GM23338 (cell line): ENCODE measurements at regions not wholly inside any gene's neighbourhood (a gene's known extent, or its start where the extent isn't known, plus 50 kb on each side); places are given as distances from the start of the nearest gene placed in this dataset.

ENCODE experiments used
- ATAC-seq: fragments of 200-7000 bp; cut with Tn5 transposase; 3 replicates; pipeline ENCODE4 v1.9.1; 2020
- DNase-seq: peaks from one replicate; pipeline ENCODE4 v3.0.0-alpha.2; 2015; ENCODE audit warnings: low spot score
- H2AFZ ChIP-seq: fragments of 200-600 bp; sonication (generic); 2 replicates; pipeline ENCODE4 v1.8.0; 2016; ENCODE audit warnings: antibody characterized with exemption, mild to moderate bottlenecking, moderate library complexity
- H3F3A ChIP-seq: fragments of 200-600 bp; sonication (generic); replicated peaks from 2 replicates; pipeline ENCODE4 v1.8.0; 2017; ENCODE audit warnings: antibody characterized with exemption, mixed run types, low read depth
- H3K27ac ChIP-seq: fragments of 200-600 bp; sonication (generic); 2 replicates; pipeline ENCODE4 v1.6.1; 2016; ENCODE audit warnings: low read depth
- H3K27me3 ChIP-seq: fragments of 200-600 bp; sonication (generic); 2 replicates; pipeline ENCODE4 v1.8.0; 2016; ENCODE audit warnings: mild to moderate bottlenecking, mixed run types, moderate library complexity; ENCODE audit not compliant: insufficient read depth
- H3K36me3 ChIP-seq: fragments of 200-600 bp; sonication (generic); 2 replicates; pipeline ENCODE4 v1.8.0; 2016; ENCODE audit warnings: mild to moderate bottlenecking; ENCODE audit not compliant: insufficient read depth
- H3K4me1 ChIP-seq: fragments of 200-600 bp; sonication (generic); 2 replicates; pipeline ENCODE4 v1.8.0; 2016; ENCODE audit warnings: mild to moderate bottlenecking, moderate library complexity; ENCODE audit not compliant: insufficient read depth
- H3K4me2 ChIP-seq: fragments of 200-600 bp; sonication (generic); 2 replicates; pipeline ENCODE4 v1.7.1; 2017; ENCODE audit warnings: mixed run types
- H3K4me3 ChIP-seq: fragments of 200-600 bp; sonication (generic); 2 replicates; pipeline ENCODE4 v1.6.1; 2016; ENCODE audit warnings: mixed run types
- H3K79me2 ChIP-seq: fragments of 200-600 bp; sonication (generic); replicated peaks from 2 replicates; pipeline ENCODE4 v1.8.0; 2017; ENCODE audit warnings: mild to moderate bottlenecking; ENCODE audit not compliant: insufficient read depth
- H3K9me2 ChIP-seq: fragments of 200-600 bp; sonication (generic); 2 replicates; pipeline ENCODE4 v1.8.0; 2017; ENCODE audit not compliant: insufficient read depth
- H4K20me1 ChIP-seq: fragments of 200-600 bp; sonication (generic); replicated peaks from 2 replicates; pipeline ENCODE4 v1.8.0; 2017; ENCODE audit warnings: mild to moderate bottlenecking; ENCODE audit not compliant: insufficient read depth
- H3K27ac Mint-ChIP-seq: 2 replicates; pipeline ENCODE4 v1.8.0; 2020; ENCODE audit warnings: inconsistent platforms, mild to moderate bottlenecking, moderate library complexity, mixed read lengths
- H3K27me3 Mint-ChIP-seq: 3 replicates; pipeline ENCODE4 v1.8.0; 2022; ENCODE audit warnings: low read depth, mild to moderate bottlenecking, moderate library complexity, mixed read lengths, inconsistent platforms; ENCODE audit not compliant: insufficient read depth, poor library complexity
- H3K36me3 Mint-ChIP-seq: 3 replicates; pipeline ENCODE4 v1.8.0; 2021; ENCODE audit warnings: low read depth, mild to moderate bottlenecking, inconsistent platforms, moderate library complexity, mixed read lengths
- H3K4me1 Mint-ChIP-seq: 3 replicates; pipeline ENCODE4 v1.8.0; 2020; ENCODE audit warnings: mild to moderate bottlenecking, inconsistent platforms, mixed read lengths
- H3K4me3 Mint-ChIP-seq: 3 replicates; pipeline ENCODE4 v1.8.0; 2021; ENCODE audit warnings: moderate library complexity, mild to moderate bottlenecking, inconsistent platforms, mixed read lengths
- H3K9me3 Mint-ChIP-seq: 3 replicates; pipeline ENCODE4 v1.8.0; 2020; ENCODE audit warnings: moderate library complexity, mild to moderate bottlenecking, inconsistent platforms, mixed read lengths
- CREB1 ChIP-seq: fragments of 250-450 bp; sonication (Bioruptor Pico); IDR thresholded peaks from 2 replicates; pipeline ENCODE4 v1.5.0; 2020; ENCODE audit warnings: low read depth, mild to moderate bottlenecking, moderate library complexity
- ETS1 ChIP-seq: IDR thresholded peaks from 2 replicates; pipeline ENCODE4 v1.6.1; 2016; ENCODE audit warnings: antibody characterized with exemption
- EZH2 ChIP-seq: fragments of 200-600 bp; sonication (generic); IDR thresholded peaks from one replicate; pipeline ENCODE4 v1.8.0; 2017; ENCODE audit warnings: antibody characterized with exemption, mild to moderate bottlenecking, low read depth; ENCODE audit not compliant: unreplicated experiment
- EZH2phosphoT487 ChIP-seq: fragments of 200-600 bp; sonication (generic); IDR thresholded peaks from one replicate; pipeline ENCODE4 v1.8.1; 2018; ENCODE audit warnings: antibody characterized with exemption; ENCODE audit not compliant: unreplicated experiment
- JUNB ChIP-seq: IDR thresholded peaks from one replicate; pipeline ENCODE4 v1.6.1; 2016; ENCODE audit warnings: antibody characterized with exemption; ENCODE audit not compliant: unreplicated experiment
- NANOG ChIP-seq: IDR thresholded peaks from 2 replicates; pipeline ENCODE4 v1.6.1; 2016; ENCODE audit warnings: antibody characterized with exemption, borderline replicate concordance
- POLR2AphosphoS5 ChIP-seq: IDR thresholded peaks from 2 replicates; pipeline ENCODE4 v1.6.1; 2016; ENCODE audit warnings: antibody characterized with exemption, low read depth
- STAT1 ChIP-seq: IDR thresholded peaks from one replicate; pipeline ENCODE4 v1.6.1; 2016; ENCODE audit warnings: antibody characterized with exemption; ENCODE audit not compliant: unreplicated experiment
- ZNF114 ChIP-seq: fragments of 250-450 bp; sonication (Bioruptor Pico); IDR thresholded peaks from 2 replicates; pipeline ENCODE4 v1.5.0; 2020; ENCODE audit warnings: mild to moderate bottlenecking, moderate library complexity
- ZNF331 ChIP-seq: fragments of 250-450 bp; sonication (Bioruptor Pico); IDR thresholded peaks from 2 replicates; pipeline ENCODE4 v1.5.0; 2020; ENCODE audit warnings: low read depth, mild to moderate bottlenecking, moderate library complexity
- TF ChIP-seq, protein P1 (sequence below), 2 experiments: fragments of 200-600 bp in 1 of 2; sonication (generic) in 1 of 2; conservative IDR thresholded peaks; 2 replicates each; pipeline versions ENCODE4 v1.5.1 to v1.6.1; 2016 to 2017; ENCODE audit warnings: antibody characterized with exemption in 2 of 2, low read depth in 2 of 2, mild to moderate bottlenecking in 2 of 2, moderate library complexity in 1 of 2
- TF ChIP-seq, protein P2 (sequence below): IDR thresholded peaks from one replicate; pipeline ENCODE4 v1.6.1; 2018; ENCODE audit warnings: antibody characterized with exemption; ENCODE audit not compliant: unreplicated experiment
- TF ChIP-seq, protein P3 (sequence below): fragments of 250-450 bp; sonication (Bioruptor Pico); IDR thresholded peaks from 2 replicates; pipeline ENCODE4 v1.5.0; 2020; ENCODE audit warnings: mild to moderate bottlenecking, moderate library complexity

DNA sequence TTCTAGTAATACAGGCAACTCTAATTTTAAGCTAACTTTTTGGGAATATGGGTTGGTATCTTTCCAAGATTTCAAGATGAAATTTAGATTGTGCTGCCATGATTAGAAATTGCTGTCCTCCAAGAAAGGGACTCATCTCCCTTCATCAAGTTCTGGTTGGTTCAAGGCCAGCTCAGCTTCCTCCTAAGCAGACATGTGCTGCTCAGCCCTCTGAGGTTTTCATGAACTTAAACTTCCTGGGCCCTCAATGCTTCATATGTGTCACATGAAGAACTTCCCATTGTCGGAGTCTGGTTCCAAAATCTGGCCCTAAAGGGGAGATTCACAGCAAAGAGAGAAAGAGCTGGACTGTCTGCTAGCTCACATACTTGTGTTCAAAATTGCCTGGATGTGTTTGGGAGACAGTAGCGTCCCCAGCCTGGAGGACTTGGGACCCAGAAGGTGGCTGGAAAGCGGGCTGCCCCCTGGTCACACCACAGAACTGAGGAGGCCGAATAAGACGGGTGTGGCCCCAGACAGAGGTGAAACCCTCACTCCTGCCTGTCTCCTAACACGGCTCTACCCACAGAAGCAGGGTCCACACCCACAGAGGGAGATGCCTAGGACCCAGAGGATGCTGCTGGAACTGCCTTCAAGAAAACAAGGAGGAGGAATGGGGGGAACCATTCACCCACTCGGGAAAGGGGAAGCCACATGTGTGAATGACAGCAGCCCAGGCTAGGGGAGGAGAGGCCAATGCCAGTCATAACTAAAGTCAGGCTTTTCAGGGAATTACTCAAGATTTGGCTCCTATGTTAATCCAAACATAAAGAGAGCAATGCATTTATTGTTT, 54.3 kb upstream of the GPR31 start:
- Histone ChIP-seq H4K20me1 (no peaks in the 10 kb centered on the region), H3K4me1 (no peaks in the 10 kb centered on the region; the same call in 1 of the 2 replicates), H3K36me3 (no peaks in the 10 kb centered on the region), H3K27ac (no peak overlapping the region), H2AFZ (no peak overlapping the region; the same call in 1 of the 2 replicates), H3K27me3 (no peaks in the 10 kb centered on the region), H3K4me2 (no peak overlapping the region), H3K9me2 (no peaks in the 10 kb centered on the region), H3K4me3 (no peak overlapping the region), H3K79me2 (no peaks in the 10 kb centered on the region), H3F3A (no peaks in the 10 kb centered on the region)
- peaks cover 20% of the 10 kb centered on the region for H3K4me1 Mint-ChIP-seq
- H3K4me3 Mint-ChIP-seq: no peak overlapping the region
- TF ChIP-seq EZH2 (no peak), POLR2AphosphoS5 (no peak), ETS1 (no peak), EZH2phosphoT487 (no peak), ZNF114 (CRISPR knock-in tag) (no peak), ZNF331 (CRISPR knock-in tag) (no peak), STAT1 (no peak), CREB1 (CRISPR knock-in tag) (no peak), NANOG (no peak), JUNB (no peak)
- TF ChIP-seq, protein P1, sequence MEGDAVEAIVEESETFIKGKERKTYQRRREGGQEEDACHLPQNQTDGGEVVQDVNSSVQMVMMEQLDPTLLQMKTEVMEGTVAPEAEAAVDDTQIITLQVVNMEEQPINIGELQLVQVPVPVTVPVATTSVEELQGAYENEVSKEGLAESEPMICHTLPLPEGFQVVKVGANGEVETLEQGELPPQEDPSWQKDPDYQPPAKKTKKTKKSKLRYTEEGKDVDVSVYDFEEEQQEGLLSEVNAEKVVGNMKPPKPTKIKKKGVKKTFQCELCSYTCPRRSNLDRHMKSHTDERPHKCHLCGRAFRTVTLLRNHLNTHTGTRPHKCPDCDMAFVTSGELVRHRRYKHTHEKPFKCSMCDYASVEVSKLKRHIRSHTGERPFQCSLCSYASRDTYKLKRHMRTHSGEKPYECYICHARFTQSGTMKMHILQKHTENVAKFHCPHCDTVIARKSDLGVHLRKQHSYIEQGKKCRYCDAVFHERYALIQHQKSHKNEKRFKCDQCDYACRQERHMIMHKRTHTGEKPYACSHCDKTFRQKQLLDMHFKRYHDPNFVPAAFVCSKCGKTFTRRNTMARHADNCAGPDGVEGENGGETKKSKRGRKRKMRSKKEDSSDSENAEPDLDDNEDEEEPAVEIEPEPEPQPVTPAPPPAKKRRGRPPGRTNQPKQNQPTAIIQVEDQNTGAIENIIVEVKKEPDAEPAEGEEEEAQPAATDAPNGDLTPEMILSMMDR (conservative IDR thresholded peaks at IDR 0.05; ENCODE audit: low read depth in 2 of 2): no peak
- TF ChIP-seq, protein P2, sequence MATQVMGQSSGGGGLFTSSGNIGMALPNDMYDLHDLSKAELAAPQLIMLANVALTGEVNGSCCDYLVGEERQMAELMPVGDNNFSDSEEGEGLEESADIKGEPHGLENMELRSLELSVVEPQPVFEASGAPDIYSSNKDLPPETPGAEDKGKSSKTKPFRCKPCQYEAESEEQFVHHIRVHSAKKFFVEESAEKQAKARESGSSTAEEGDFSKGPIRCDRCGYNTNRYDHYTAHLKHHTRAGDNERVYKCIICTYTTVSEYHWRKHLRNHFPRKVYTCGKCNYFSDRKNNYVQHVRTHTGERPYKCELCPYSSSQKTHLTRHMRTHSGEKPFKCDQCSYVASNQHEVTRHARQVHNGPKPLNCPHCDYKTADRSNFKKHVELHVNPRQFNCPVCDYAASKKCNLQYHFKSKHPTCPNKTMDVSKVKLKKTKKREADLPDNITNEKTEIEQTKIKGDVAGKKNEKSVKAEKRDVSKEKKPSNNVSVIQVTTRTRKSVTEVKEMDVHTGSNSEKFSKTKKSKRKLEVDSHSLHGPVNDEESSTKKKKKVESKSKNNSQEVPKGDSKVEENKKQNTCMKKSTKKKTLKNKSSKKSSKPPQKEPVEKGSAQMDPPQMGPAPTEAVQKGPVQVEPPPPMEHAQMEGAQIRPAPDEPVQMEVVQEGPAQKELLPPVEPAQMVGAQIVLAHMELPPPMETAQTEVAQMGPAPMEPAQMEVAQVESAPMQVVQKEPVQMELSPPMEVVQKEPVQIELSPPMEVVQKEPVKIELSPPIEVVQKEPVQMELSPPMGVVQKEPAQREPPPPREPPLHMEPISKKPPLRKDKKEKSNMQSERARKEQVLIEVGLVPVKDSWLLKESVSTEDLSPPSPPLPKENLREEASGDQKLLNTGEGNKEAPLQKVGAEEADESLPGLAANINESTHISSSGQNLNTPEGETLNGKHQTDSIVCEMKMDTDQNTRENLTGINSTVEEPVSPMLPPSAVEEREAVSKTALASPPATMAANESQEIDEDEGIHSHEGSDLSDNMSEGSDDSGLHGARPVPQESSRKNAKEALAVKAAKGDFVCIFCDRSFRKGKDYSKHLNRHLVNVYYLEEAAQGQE: no peak
- TF ChIP-seq, protein P3, sequence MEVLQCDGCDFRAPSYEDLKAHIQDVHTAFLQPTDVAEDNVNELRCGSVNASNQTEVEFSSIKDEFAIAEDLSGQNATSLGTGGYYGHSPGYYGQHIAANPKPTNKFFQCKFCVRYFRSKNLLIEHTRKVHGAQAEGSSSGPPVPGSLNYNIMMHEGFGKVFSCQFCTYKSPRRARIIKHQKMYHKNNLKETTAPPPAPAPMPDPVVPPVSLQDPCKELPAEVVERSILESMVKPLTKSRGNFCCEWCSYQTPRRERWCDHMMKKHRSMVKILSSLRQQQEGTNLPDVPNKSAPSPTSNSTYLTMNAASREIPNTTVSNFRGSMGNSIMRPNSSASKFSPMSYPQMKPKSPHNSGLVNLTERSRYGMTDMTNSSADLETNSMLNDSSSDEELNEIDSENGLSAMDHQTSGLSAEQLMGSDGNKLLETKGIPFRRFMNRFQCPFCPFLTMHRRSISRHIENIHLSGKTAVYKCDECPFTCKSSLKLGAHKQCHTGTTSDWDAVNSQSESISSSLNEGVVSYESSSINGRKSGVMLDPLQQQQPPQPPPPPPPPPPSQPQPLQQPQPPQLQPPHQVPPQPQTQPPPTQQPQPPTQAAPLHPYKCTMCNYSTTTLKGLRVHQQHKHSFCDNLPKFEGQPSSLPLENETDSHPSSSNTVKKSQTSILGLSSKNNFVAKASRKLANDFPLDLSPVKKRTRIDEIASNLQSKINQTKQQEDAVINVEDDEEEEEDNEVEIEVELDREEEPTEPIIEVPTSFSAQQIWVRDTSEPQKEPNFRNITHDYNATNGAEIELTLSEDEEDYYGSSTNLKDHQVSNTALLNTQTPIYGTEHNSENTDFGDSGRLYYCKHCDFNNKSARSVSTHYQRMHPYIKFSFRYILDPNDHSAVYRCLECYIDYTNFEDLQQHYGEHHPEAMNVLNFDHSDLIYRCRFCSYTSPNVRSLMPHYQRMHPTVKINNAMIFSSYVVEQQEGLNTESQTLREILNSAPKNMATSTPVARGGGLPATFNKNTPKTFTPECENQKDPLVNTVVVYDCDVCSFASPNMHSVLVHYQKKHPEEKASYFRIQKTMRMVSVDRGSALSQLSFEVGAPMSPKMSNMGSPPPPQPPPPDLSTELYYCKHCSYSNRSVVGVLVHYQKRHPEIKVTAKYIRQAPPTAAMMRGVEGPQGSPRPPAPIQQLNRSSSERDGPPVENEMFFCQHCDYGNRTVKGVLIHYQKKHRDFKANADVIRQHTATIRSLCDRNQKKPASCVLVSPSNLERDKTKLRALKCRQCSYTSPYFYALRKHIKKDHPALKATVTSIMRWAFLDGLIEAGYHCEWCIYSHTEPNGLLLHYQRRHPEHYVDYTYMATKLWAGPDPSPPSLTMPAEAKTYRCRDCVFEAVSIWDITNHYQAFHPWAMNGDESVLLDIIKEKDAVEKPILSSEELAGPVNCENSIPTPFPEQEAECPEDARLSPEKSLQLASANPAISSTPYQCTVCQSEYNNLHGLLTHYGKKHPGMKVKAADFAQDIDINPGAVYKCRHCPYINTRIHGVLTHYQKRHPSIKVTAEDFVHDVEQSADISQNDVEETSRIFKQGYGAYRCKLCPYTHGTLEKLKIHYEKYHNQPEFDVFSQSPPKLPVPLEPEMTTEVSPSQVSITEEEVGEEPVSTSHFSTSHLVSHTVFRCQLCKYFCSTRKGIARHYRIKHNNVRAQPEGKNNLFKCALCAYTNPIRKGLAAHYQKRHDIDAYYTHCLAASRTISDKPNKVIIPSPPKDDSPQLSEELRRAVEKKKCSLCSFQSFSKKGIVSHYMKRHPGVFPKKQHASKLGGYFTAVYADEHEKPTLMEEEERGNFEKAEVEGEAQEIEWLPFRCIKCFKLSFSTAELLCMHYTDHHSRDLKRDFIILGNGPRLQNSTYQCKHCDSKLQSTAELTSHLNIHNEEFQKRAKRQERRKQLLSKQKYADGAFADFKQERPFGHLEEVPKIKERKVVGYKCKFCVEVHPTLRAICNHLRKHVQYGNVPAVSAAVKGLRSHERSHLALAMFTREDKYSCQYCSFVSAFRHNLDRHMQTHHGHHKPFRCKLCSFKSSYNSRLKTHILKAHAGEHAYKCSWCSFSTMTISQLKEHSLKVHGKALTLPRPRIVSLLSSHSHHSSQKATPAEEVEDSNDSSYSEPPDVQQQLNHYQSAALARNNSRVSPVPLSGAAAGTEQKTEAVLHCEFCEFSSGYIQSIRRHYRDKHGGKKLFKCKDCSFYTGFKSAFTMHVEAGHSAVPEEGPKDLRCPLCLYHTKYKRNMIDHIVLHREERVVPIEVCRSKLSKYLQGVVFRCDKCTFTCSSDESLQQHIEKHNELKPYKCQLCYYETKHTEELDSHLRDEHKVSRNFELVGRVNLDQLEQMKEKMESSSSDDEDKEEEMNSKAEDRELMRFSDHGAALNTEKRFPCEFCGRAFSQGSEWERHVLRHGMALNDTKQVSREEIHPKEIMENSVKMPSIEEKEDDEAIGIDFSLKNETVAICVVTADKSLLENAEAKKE (CRISPR knock-in tag): no peak
- no peaks in the 10 kb centered on the region for H3K36me3 Mint-ChIP-seq
- no peaks in the 10 kb centered on the region for H3K9me3 Mint-ChIP-seq
- ATAC-seq (no peak), DNase-seq (no peak)
- H3K27me3 Mint-ChIP-seq: peaks cover 15% of the 10 kb centered on the region
- no peak overlapping the region for H3K27ac Mint-ChIP-seq
